ENCODE measurements at regions not wholly inside any gene's neighbourhood (a gene's known extent, or its start where the extent isn't known, plus 50 kb on each side); places are given as distances from the start of the nearest gene placed in this dataset.

GRCh38 chr6:150739711-150740349, 125.7 kb upstream of the MTHFD1L start:
- no peak for TF ChIP-seq FOS (IDR thresholded peaks at IDR 0.05; ENCODE audit: borderline replicate concordance, extremely low read depth, insufficient read length)
- TF ChIP-seq SUPT20H (IDR thresholded peaks at IDR 0.05; ENCODE audit: borderline replicate concordance, control insufficient read depth, low read depth, low read length) = no peak
- no peak for TF ChIP-seq SUZ12 (IDR thresholded peaks at IDR 0.05; ENCODE audit: unreplicated experiment)
- no peak for TF ChIP-seq ASH2L (IDR thresholded peaks at IDR 0.05; ENCODE audit: borderline replicate concordance, low read depth)
- TF ChIP-seq BCL11A (IDR thresholded peaks at IDR 0.05; ENCODE audit: low read depth, low read length) = no peak
- no peak for TF ChIP-seq SKIL (IDR thresholded peaks at IDR 0.05; ENCODE audit: low read depth, poor library complexity, severe bottlenecking)
- no peak for TF ChIP-seq SMAD5 (IDR thresholded peaks at IDR 0.05; ENCODE audit: low read depth)
- TF ChIP-seq SPI1 (IDR thresholded peaks at IDR 0.05; ENCODE audit: borderline replicate concordance, insufficient read depth, low read depth, low read length) = no peak
- no peak for TF ChIP-seq MEF2A (IDR thresholded peaks at IDR 0.05; ENCODE audit: insufficient read depth, low read depth, low read length)
- no peak for TF ChIP-seq BRCA1 (IDR thresholded peaks at IDR 0.05; ENCODE audit: low read depth, low read length)
- no peak for TF ChIP-seq STAT1 (conservative IDR thresholded peaks at IDR 0.05)
- H3K4me1 ChIP-seq (ENCODE audit: control insufficient read depth, insufficient read depth, low read length) = no peaks in the 10 kb centered on the region
- ChIA-PET POLR2A (interaction anchor here (1.4 kb wide), 1 partner anchor 15 kb away, joined by 4 read pairs; no protein-coding TSS in a partner anchor), RAD21 (ENCODE audit: unreplicated experiment) (interaction anchor here (0.6 to 1.9 kb wide), 4 partner anchors 54 to 321 kb away, joined by 4 to 12 read pairs (median 6); no protein-coding TSS in a partner anchor), CTCF (interaction anchor here (0.9 to 1.9 kb wide), 11 partner anchors 11 to 322 kb away, joined by 3 to 21 read pairs (median 4); no protein-coding TSS in a partner anchor), SMC1A (ENCODE audit: uncharacterized antibody, unreplicated experiment) (interaction anchor here (0.8 to 3.0 kb wide), 8 partner anchors 19 to 322 kb away, joined by 3 to 13 read pairs (median 4); partner anchors contain the start of gene PLEKHG1)
- H3K9ac ChIP-seq (ENCODE audit: control insufficient read depth, insufficient read depth, low read length) = no peak overlapping the region
- DNase-seq (ENCODE audit: low read depth, low spot score) = no peak
- no peaks in the 10 kb centered on the region; a peak in 1 of 4 replicates for H3K36me3 ChIP-seq (ENCODE audit: control insufficient read depth in 2 of 2, insufficient read depth in 2 of 2, low read length in 1 of 2)
- H3K27ac ChIP-seq (ENCODE audit: control insufficient read depth, insufficient read depth) = no peak overlapping the region
- in situ Hi-C loops (cut with MboI) = loop anchor here (5.0 kb wide), 1 partner anchor 323 kb away; no protein-coding TSS in a partner anchor
- BruUV-seq (replicated peaks) = no TSS peak
- H3K79me2 ChIP-seq (ENCODE audit: control insufficient read depth, insufficient read depth, low read length) = no peaks in the 10 kb centered on the region
- no peak overlapping the region for H2AFZ ChIP-seq (ENCODE audit: control insufficient read depth, low read depth, low read length)
- intact Hi-C loops (cut with micrococcal nuclease; ENCODE audit: unreplicated experiment) = no loop called here
- no peaks in the 10 kb centered on the region for H4K20me1 ChIP-seq (ENCODE audit: control insufficient read depth, insufficient read depth)
- no peak overlapping the region for H3K4me3 ChIP-seq
- no peaks in the 10 kb centered on the region for H3K9me3 ChIP-seq (replicated peaks; ENCODE audit: control insufficient read depth, insufficient read depth, low read length)
- ATAC-seq = no peak
- WGBS (ENCODE audit: insufficient coverage, insufficient replicate concordance, low lambda C conversion rate, missing lambda C conversion rate) = 35% methylated on average over 2 of the region's 2 CpGs
- H3K4me2 ChIP-seq (ENCODE audit: control insufficient read depth, insufficient read depth) = no peak overlapping the region
- H3K27me3 ChIP-seq (replicated peaks in 1 of 2; ENCODE audit: control insufficient read depth in 2 of 2, insufficient read depth in 2 of 2, low read length in 1 of 2) = no peaks in the 10 kb centered on the region
- FAIRE-seq = no peak

Measured in GM12878 (cell line).